SU-DHL-6 (cell line): ENCODE measurements at regions not wholly inside any gene's neighbourhood (a gene's known extent, or its start where the extent isn't known, plus 50 kb on each side); places are given as distances from the start of the nearest gene placed in this dataset.

ENCODE experiments used
- H2AFZ ChIP-seq: fragments of 200-600 bp; sonication (generic); 2 replicates; pipeline ENCODE4 v1.6.1; 2014; ENCODE audit warnings: low read depth, mild to moderate bottlenecking, moderate library complexity, mixed read lengths, antibody characterized with exemption, low read length; ENCODE audit not compliant: severe bottlenecking
- H3F3A ChIP-seq: fragments of 200-600 bp; shearing (Covaris generic); 2 replicates; pipeline ENCODE4 v1.6.0; 2016; ENCODE audit warnings: antibody characterized with exemption, mild to moderate bottlenecking; ENCODE audit not compliant: insufficient read depth
- H3K27ac ChIP-seq: fragments of 200-600 bp; sonication (generic); 2 replicates; pipeline ENCODE4 v1.5.1; 2016; ENCODE audit warnings: low read depth, mild to moderate bottlenecking, low read length, moderate library complexity, mixed read lengths
- H3K27me3 ChIP-seq: fragments of 200-600 bp; sonication (generic), shearing (Covaris generic); 2 replicates; pipeline ENCODE4 v1.6.0; 2014; ENCODE audit warnings: mild to moderate bottlenecking, low read length
- H3K36me3 ChIP-seq: fragments of 200-600 bp; sonication (generic); 2 replicates; pipeline ENCODE4 v1.6.1; 2014; ENCODE audit warnings: mild to moderate bottlenecking, low read length, mixed read lengths
- H3K4me2 ChIP-seq: fragments of 300-600, 200-600 bp; shearing (Covaris generic), sonication (generic); 2 replicates; pipeline ENCODE4 v1.6.0; 2014; ENCODE audit warnings: low read length, low read depth, mild to moderate bottlenecking; ENCODE audit not compliant: poor library complexity, severe bottlenecking
- H3K4me3 ChIP-seq: fragments of 200-600 bp; sonication (generic); 2 replicates; pipeline ENCODE4 v1.5.1; 2014; ENCODE audit warnings: antibody characterized with exemption, low read length, mild to moderate bottlenecking, mixed read lengths; ENCODE audit not compliant: insufficient read depth, poor library complexity, severe bottlenecking
- H3K79me2 ChIP-seq: fragments of 200-600 bp; sonication (generic); 2 replicates; pipeline ENCODE4 v1.6.1; 2014; ENCODE audit warnings: mild to moderate bottlenecking, low read length, moderate library complexity; ENCODE audit not compliant: insufficient read depth
- H3K9ac ChIP-seq: fragments of 200-600 bp; sonication (generic); 2 replicates; pipeline ENCODE4 v1.7.0; 2014; ENCODE audit warnings: mild to moderate bottlenecking, low read length
- H3K9me2 ChIP-seq: fragments of 200-600 bp; sonication (generic); replicated peaks from 2 replicates; pipeline ENCODE4 v1.6.1; 2014; ENCODE audit warnings: low read length; ENCODE audit not compliant: insufficient read depth
- H3K9me3 ChIP-seq: fragments of 200-600 bp; sonication (generic); 2 replicates; pipeline ENCODE4 v1.6.1; 2014; ENCODE audit warnings: low read length, mixed read lengths; ENCODE audit not compliant: insufficient read depth
- H4K20me1 ChIP-seq: fragments of 200-600 bp; sonication (generic); 2 replicates; pipeline ENCODE4 v1.6.1; 2014; ENCODE audit warnings: low read depth, mild to moderate bottlenecking, antibody characterized with exemption, low read length, moderate library complexity, mixed read lengths
- EZH2phosphoT487 ChIP-seq: fragments of 200-600 bp; sonication (generic), shearing (Covaris generic); conservative IDR thresholded peaks from 2 replicates; pipeline ENCODE4 v1.6.1; 2018; ENCODE audit warnings: mild to moderate bottlenecking, antibody characterized with exemption, low read length, moderate library complexity, mixed read lengths
- TF ChIP-seq, protein P1 (sequence below): fragments of 200-600 bp; sonication (generic); IDR thresholded peaks from one replicate; pipeline ENCODE4 v1.5.1; 2017; ENCODE audit warnings: antibody characterized with exemption, mild to moderate bottlenecking, low read length, moderate library complexity; ENCODE audit not compliant: insufficient read depth, poor library complexity, severe bottlenecking

DNA sequence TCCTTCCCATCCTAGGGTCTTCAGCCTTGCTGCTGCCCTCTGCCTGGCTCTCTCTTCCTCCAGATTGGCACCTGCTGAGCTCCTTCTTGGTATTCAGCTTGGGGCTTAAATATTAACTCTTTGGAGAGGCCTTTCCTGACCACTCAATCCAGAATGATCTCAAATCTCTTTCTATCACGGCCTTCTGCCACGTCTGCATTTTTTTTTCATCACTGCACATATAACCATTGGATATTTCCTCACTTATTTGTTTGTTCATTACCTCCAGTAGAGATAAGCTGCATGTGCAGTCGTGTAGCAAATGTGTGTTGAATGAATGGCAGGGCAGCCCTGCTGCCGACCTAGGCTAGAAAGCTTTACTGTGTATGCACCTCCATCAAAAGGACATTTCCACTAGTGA lies 51.6 kb upstream of the MPP7 start:
- H3K27ac ChIP-seq: no peak overlapping the region
- H3K9ac ChIP-seq: no peak overlapping the region
- no peak overlapping the region for H3K4me2 ChIP-seq
- no peaks in the 10 kb centered on the region for H3K27me3 ChIP-seq
- H4K20me1 ChIP-seq: no peaks in the 10 kb centered on the region
- no peaks in the 10 kb centered on the region for H3F3A ChIP-seq
- no peaks in the 10 kb centered on the region for H3K9me2 ChIP-seq
- TF ChIP-seq EZH2phosphoT487: no peak
- TF ChIP-seq, protein P1, sequence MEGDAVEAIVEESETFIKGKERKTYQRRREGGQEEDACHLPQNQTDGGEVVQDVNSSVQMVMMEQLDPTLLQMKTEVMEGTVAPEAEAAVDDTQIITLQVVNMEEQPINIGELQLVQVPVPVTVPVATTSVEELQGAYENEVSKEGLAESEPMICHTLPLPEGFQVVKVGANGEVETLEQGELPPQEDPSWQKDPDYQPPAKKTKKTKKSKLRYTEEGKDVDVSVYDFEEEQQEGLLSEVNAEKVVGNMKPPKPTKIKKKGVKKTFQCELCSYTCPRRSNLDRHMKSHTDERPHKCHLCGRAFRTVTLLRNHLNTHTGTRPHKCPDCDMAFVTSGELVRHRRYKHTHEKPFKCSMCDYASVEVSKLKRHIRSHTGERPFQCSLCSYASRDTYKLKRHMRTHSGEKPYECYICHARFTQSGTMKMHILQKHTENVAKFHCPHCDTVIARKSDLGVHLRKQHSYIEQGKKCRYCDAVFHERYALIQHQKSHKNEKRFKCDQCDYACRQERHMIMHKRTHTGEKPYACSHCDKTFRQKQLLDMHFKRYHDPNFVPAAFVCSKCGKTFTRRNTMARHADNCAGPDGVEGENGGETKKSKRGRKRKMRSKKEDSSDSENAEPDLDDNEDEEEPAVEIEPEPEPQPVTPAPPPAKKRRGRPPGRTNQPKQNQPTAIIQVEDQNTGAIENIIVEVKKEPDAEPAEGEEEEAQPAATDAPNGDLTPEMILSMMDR: no peak
- no peak overlapping the region for H2AFZ ChIP-seq
- H3K36me3 ChIP-seq: no peaks in the 10 kb centered on the region
- no peaks in the 10 kb centered on the region for H3K79me2 ChIP-seq
- no peak overlapping the region for H3K4me3 ChIP-seq
- H3K9me3 ChIP-seq: no peaks in the 10 kb centered on the region

DNA sequence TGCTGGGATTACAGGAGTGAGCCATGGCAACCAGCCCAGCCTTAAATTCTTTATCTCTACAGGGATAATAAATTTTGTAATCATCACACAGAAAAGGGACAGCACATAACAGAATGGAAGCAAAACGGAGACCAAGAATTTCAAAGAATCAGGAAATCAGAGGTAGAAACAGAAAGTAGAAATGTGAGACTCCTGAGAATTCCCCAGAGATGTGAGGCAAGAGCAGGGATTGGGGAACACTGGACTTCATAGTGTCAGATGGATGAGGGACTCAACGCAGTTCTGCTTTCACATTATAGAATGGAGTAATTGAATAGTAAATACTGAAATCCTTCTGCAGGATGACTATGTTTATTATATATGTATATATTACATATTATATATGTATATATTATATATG lies 52.5 kb upstream of the MPP7 start:
- H3K9me2 ChIP-seq: no peaks in the 10 kb centered on the region
- H2AFZ ChIP-seq: no peak overlapping the region
- no peaks in the 10 kb centered on the region for H3K27me3 ChIP-seq
- H3F3A ChIP-seq: no peaks in the 10 kb centered on the region
- no peak for TF ChIP-seq EZH2phosphoT487
- TF ChIP-seq, protein P1: no peak
- H3K4me3 ChIP-seq: no peak overlapping the region
- H3K27ac ChIP-seq: no peak overlapping the region
- no peaks in the 10 kb centered on the region for H3K9me3 ChIP-seq
- H3K9ac ChIP-seq: no peak overlapping the region
- H3K4me2 ChIP-seq: no peak overlapping the region
- no peaks in the 10 kb centered on the region for H4K20me1 ChIP-seq
- no peaks in the 10 kb centered on the region for H3K79me2 ChIP-seq
- no peaks in the 10 kb centered on the region for H3K36me3 ChIP-seq

DNA sequence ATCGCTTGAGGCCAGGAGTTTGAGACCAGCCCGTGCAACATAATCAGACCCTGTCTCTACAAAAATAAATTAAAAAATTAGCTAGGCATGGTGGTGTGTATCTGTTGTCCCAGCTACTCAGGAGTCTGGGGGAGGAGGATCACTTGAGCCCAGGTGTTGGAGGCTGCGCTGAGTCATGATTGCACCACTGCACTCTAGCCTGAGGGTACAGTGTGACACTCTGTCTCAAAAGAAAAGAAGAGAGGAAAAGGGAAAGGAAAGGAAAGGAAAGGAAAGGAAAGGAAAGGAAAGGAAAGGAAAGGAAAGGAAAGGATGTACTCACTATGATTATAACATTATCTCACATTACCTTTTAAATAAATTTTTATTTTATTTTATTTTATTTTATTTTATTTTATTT lies 56.5 kb upstream of the MPP7 start:
- no peaks in the 10 kb centered on the region for H3K9me2 ChIP-seq
- H3K4me2 ChIP-seq: no peak overlapping the region
- no peaks in the 10 kb centered on the region for H3K79me2 ChIP-seq
- H3K4me3 ChIP-seq: no peak overlapping the region
- no peak overlapping the region for H3K27ac ChIP-seq
- no peaks in the 10 kb centered on the region for H3K9me3 ChIP-seq
- no peaks in the 10 kb centered on the region for H3K36me3 ChIP-seq
- H2AFZ ChIP-seq: no peak overlapping the region
- H4K20me1 ChIP-seq: no peaks in the 10 kb centered on the region
- H3K9ac ChIP-seq: no peak overlapping the region
- no peak for TF ChIP-seq EZH2phosphoT487
- TF ChIP-seq, protein P1: no peak
- no peaks in the 10 kb centered on the region for H3K27me3 ChIP-seq
- H3F3A ChIP-seq: no peaks in the 10 kb centered on the region

DNA sequence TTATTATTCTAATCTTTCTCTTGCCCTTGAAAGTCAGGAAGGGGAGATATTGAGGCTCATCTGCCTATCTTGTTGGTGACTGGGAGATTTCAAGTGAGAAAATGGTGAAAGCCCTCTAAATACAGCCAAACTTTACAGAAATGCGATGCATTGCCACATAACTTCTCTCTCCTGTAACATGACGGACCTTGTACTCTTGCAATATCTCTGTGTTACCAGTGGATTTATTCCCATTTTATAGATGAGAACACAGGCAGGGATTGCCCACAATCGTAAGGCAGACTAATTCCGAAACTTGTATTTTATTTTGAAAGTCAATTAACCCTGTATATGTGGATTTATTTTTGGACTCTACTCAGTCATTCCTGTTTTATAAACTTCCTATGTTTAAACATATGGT lies 57.3 kb upstream of the MPP7 start:
- H3F3A ChIP-seq: no peaks in the 10 kb centered on the region
- no peak overlapping the region for H3K4me2 ChIP-seq
- H3K27me3 ChIP-seq: no peaks in the 10 kb centered on the region
- H3K79me2 ChIP-seq: no peaks in the 10 kb centered on the region
- no peak overlapping the region for H3K9ac ChIP-seq
- H2AFZ ChIP-seq: no peak overlapping the region
- no peak overlapping the region for H3K4me3 ChIP-seq
- TF ChIP-seq, protein P1: no peak
- no peak for TF ChIP-seq EZH2phosphoT487
- no peaks in the 10 kb centered on the region for H3K9me3 ChIP-seq
- H3K36me3 ChIP-seq: no peaks in the 10 kb centered on the region
- H3K27ac ChIP-seq: no peak overlapping the region
- no peaks in the 10 kb centered on the region for H4K20me1 ChIP-seq
- H3K9me2 ChIP-seq: no peaks in the 10 kb centered on the region
